SJSA1 (cell line): ENCODE measurements at regions not wholly inside any gene's neighbourhood (a gene's known extent, or its start where the extent isn't known, plus 50 kb on each side); places are given as distances from the start of the nearest gene placed in this dataset.

ENCODE experiments used
- DNase-seq, 2 experiments: peaks; one replicate each; pipeline ENCODE4 v3.0.0-alpha.2; 2015 to 2020; ENCODE audit warnings: low spot score in 2 of 2, low read depth in 1 of 2
- H3K27ac ChIP-seq: fragments of 250-450 bp; sonication (Bioruptor Pico); 2 replicates; pipeline ENCODE4 v1.5.1; 2020; ENCODE audit warnings: mild to moderate bottlenecking, moderate library complexity
- H3K27me3 ChIP-seq: fragments of 250-450 bp; sonication (Bioruptor Pico); replicated peaks from 2 replicates; pipeline ENCODE4 v1.5.1; 2020; ENCODE audit warnings: mild to moderate bottlenecking, moderate library complexity
- H3K36me3 ChIP-seq: fragments of 250-450 bp; sonication (Bioruptor Pico); 2 replicates; pipeline ENCODE4 v1.5.1; 2020; ENCODE audit warnings: mild to moderate bottlenecking
- H3K4me1 ChIP-seq: fragments of 250-450 bp; sonication (Bioruptor Pico); replicated peaks from 2 replicates; pipeline ENCODE4 v1.6.1; 2021; ENCODE audit warnings: mild to moderate bottlenecking
- H3K4me3 ChIP-seq: fragments of 250-450 bp; sonication (Bioruptor Pico); 2 replicates; pipeline ENCODE4 v1.5.1; 2020; ENCODE audit warnings: mild to moderate bottlenecking
- H3K9me3 ChIP-seq: fragments of 250-450 bp; sonication (Bioruptor Pico); replicated peaks from 2 replicates; pipeline ENCODE4 v1.5.1; 2020; ENCODE audit warnings: mild to moderate bottlenecking

- Histone ChIP-seq H3K4me3 (no peak overlapping the region), H3K27me3 (no peaks in the 10 kb centered on the region), H3K27ac (no peak overlapping the region), H3K4me1 (no peaks in the 10 kb centered on the region), H3K36me3 (no peaks in the 10 kb centered on the region), H3K9me3 (no peaks in the 10 kb centered on the region)
- DNase-seq: no peak
Measured at GRCh38 chr2:121093692-121094091, 191.3 kb downstream of the TFCP2L1 start.

- Histone ChIP-seq H3K4me1 (no peaks in the 10 kb centered on the region), H3K27ac (no peak overlapping the region), H3K27me3 (no peaks in the 10 kb centered on the region), H3K9me3 (no peaks in the 10 kb centered on the region), H3K36me3 (no peaks in the 10 kb centered on the region), H3K4me3 (no peak overlapping the region)
- no peak for DNase-seq
Measured at GRCh38 chr2:121094101-121094500, 190.9 kb downstream of the TFCP2L1 start.

- no peak for DNase-seq
- no peaks in the 10 kb centered on the region for H3K9me3 ChIP-seq
Measured at GRCh38 chr2:121094845-121095244, 190.2 kb downstream of the TFCP2L1 start.

GRCh38 chr2:121095257-121096080 is 189.5 kb downstream of the TFCP2L1 start:
- Histone ChIP-seq H3K27me3 (no peaks in the 10 kb centered on the region), H3K9me3 (no peaks in the 10 kb centered on the region), H3K27ac (no peak overlapping the region), H3K36me3 (no peaks in the 10 kb centered on the region), H3K4me1 (no peaks in the 10 kb centered on the region), H3K4me3 (no peak overlapping the region)
- peak; percentile 39 to 70 for DNase-seq

More at GRCh38 chr2:121094845-121095244, 190.2 kb downstream of the TFCP2L1 start:
- no peaks in the 10 kb centered on the region for H3K36me3 ChIP-seq
- H3K4me3 ChIP-seq: no peak overlapping the region
- no peak overlapping the region for H3K27ac ChIP-seq
- H3K4me1 ChIP-seq: no peaks in the 10 kb centered on the region
- H3K27me3 ChIP-seq: no peaks in the 10 kb centered on the region

GRCh38 chr2:121096611-121097010 is 188.4 kb downstream of the TFCP2L1 start:
- no peaks in the 10 kb centered on the region for H3K9me3 ChIP-seq
- DNase-seq: no peak
- no peak overlapping the region for H3K4me3 ChIP-seq
- H3K4me1 ChIP-seq: no peaks in the 10 kb centered on the region
- no peaks in the 10 kb centered on the region for H3K36me3 ChIP-seq
- H3K27ac ChIP-seq: no peak overlapping the region
- no peaks in the 10 kb centered on the region for H3K27me3 ChIP-seq

- H3K27ac ChIP-seq: no peak overlapping the region
- H3K9me3 ChIP-seq: no peaks in the 10 kb centered on the region
- H3K36me3 ChIP-seq: no peaks in the 10 kb centered on the region
- H3K4me1 ChIP-seq: no peaks in the 10 kb centered on the region
- DNase-seq: no peak
- no peaks in the 10 kb centered on the region; the same call in 1 of the 2 replicates for H3K27me3 ChIP-seq
- no peak overlapping the region for H3K4me3 ChIP-seq
Measured at GRCh38 chr2:121098556-121098955, 186.4 kb downstream of the TFCP2L1 start.

- DNase-seq: no peak
- no peaks in the 10 kb centered on the region for H3K9me3 ChIP-seq
- no peaks in the 10 kb centered on the region for H3K4me1 ChIP-seq
- H3K27ac ChIP-seq: no peak overlapping the region
- H3K36me3 ChIP-seq: no peaks in the 10 kb centered on the region
- no peaks in the 10 kb centered on the region; the same call in 1 of the 2 replicates for H3K27me3 ChIP-seq
- H3K4me3 ChIP-seq: no peak overlapping the region
Measured at GRCh38 chr2:121099329-121100290, 185.4 kb downstream of the TFCP2L1 start.

- DNase-seq: no peak
- Histone ChIP-seq H3K4me1 (no peaks in the 10 kb centered on the region), H3K27ac (no peak overlapping the region), H3K36me3 (no peaks in the 10 kb centered on the region), H3K27me3 (no peaks in the 10 kb centered on the region; the same call in 1 of the 2 replicates), H3K9me3 (no peaks in the 10 kb centered on the region), H3K4me3 (no peak overlapping the region)
Measured at GRCh38 chr2:121101093-121101715, 183.8 kb downstream of the TFCP2L1 start.

GRCh38 chr2:121102941-121103340 is 182.1 kb downstream of the TFCP2L1 start:
- no peaks in the 10 kb centered on the region for H3K4me1 ChIP-seq

GRCh38 chr2:121103960-121104359 is 181.0 kb downstream of the TFCP2L1 start:
- no peaks in the 10 kb centered on the region for H3K9me3 ChIP-seq

More at GRCh38 chr2:121102941-121103340, 182.1 kb downstream of the TFCP2L1 start:
- Histone ChIP-seq H3K36me3 (no peaks in the 10 kb centered on the region), H3K27me3 (no peaks in the 10 kb centered on the region; the same call in 1 of the 2 replicates), H3K9me3 (no peaks in the 10 kb centered on the region), H3K27ac (no peak overlapping the region), H3K4me3 (no peak overlapping the region)
- no peak for DNase-seq

GRCh38 chr2:121104721-121105141 is 180.3 kb downstream of the TFCP2L1 start:
- H3K27me3 ChIP-seq: no peaks in the 10 kb centered on the region; the same call in 1 of the 2 replicates
- H3K36me3 ChIP-seq: no peaks in the 10 kb centered on the region
- H3K4me1 ChIP-seq: no peaks in the 10 kb centered on the region
- H3K9me3 ChIP-seq: no peaks in the 10 kb centered on the region
- no peak overlapping the region for H3K27ac ChIP-seq
- no peak for DNase-seq
- H3K4me3 ChIP-seq: no peak overlapping the region

More at GRCh38 chr2:121103960-121104359, 181.0 kb downstream of the TFCP2L1 start:
- no peak for DNase-seq
- Histone ChIP-seq H3K36me3 (no peaks in the 10 kb centered on the region), H3K27ac (no peak overlapping the region), H3K4me3 (no peak overlapping the region), H3K27me3 (no peaks in the 10 kb centered on the region; the same call in 1 of the 2 replicates), H3K4me1 (no peaks in the 10 kb centered on the region)

- no peaks in the 10 kb centered on the region for H3K4me1 ChIP-seq
- no peaks in the 10 kb centered on the region; the same call in 1 of the 2 replicates for H3K27me3 ChIP-seq
- DNase-seq: no peak
- H3K4me3 ChIP-seq: no peak overlapping the region
- no peaks in the 10 kb centered on the region for H3K9me3 ChIP-seq
- H3K27ac ChIP-seq: no peak overlapping the region
- H3K36me3 ChIP-seq: no peaks in the 10 kb centered on the region
Measured at GRCh38 chr2:121110924-121111323, 174.1 kb downstream of the TFCP2L1 start.

- no peak overlapping the region for H3K27ac ChIP-seq
- H3K9me3 ChIP-seq: no peaks in the 10 kb centered on the region
- DNase-seq: no peak
- no peaks in the 10 kb centered on the region for H3K36me3 ChIP-seq
- no peaks in the 10 kb centered on the region for H3K4me1 ChIP-seq
- H3K4me3 ChIP-seq: no peak overlapping the region
- 0 out of 2 replicates have a peak, but pooled peaks cover 3% of the 10 kb centered on the region for H3K27me3 ChIP-seq
Measured at GRCh38 chr2:121118951-121119350, 166.1 kb downstream of the TFCP2L1 start.
